ENCODE measurements at regions not wholly inside any gene's neighbourhood (a gene's known extent, or its start where the extent isn't known, plus 50 kb on each side); places are given as distances from the start of the nearest gene placed in this dataset.
"Not testable (repeated sequence)": the region's sequence is repeated elsewhere in the genome, so short reads cannot be mapped to it uniquely, and the experiment has no call there.

DNA sequence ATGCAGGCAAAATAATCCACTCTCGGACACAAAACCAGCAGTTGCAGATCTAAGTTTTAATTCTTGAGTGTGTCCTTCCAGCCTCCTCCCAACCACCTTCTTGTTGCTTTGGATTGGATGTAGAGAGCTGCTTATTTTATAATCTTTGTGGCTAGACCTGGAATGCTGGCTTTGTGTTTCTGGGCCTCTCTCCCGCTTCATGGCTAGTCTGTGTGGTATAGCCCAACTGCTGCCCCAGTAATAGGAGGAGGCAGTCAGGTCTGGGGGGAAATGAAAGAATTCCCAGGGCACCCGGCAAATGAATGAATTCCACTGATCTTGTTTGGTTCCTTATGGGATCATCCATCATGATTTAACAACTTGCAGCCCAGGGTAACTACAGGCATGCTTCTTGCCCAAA is 170.8 kb downstream of the NPIPA7 start:
- in situ Hi-C loops (cut with HindIII; ENCODE audit: low sequenced_read_pairs); H3K4me3 ChIP-seq (ENCODE audit: low read depth, low read length); DNase-seq (ENCODE audit: low read depth): not testable (repeated sequence)

DNA sequence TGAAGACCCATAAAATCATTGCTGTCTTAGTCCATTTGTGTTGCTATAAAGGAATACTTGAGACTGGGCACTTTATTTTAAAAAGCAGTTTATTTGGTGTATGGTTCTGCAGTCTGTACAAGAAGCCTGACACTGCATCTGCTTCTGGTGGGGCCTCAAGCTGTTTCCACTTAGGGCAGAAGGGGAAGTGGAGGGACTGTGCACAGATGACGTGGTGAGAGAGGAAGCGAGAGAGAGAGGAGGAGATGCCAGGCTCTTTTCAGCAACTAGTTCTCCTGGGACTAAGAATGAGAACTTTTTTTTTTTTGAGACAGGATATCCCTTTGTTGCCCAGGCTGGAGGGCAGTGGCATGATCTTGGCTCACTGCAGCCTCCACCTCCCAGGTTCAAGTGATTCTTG is 171.9 kb downstream of the NPIPA7 start:
- DNase-seq (ENCODE audit: low read depth); in situ Hi-C loops (cut with HindIII; ENCODE audit: low sequenced_read_pairs); H3K4me3 ChIP-seq (ENCODE audit: low read depth, low read length): not testable (repeated sequence)

DNA sequence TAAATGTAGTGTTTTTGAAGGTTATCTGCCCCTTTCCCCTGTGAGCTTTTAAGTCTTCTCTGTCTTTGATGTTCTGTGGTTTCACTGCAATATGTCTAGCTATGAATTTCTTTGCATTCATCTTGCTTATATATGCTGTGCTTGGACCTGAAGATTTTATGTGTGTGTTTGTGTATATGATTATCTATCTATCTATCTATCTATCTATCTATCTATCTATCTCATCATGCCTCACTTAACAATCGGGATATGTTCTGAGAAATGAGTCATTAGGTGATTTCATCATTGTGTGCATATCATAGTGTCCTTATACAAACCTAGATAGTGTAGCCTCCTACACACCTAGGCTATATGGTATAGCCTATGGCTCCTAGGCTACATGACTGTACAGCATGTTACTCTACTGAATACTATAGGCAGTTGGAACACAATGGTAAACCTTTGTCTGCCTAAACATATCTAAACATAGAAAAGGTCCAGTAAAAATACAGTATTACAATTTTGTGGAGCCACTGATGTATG is 173.9 kb downstream of the NPIPA7 start:
- H3K4me3 ChIP-seq (ENCODE audit: low read depth, low read length); in situ Hi-C loops (cut with HindIII; ENCODE audit: low sequenced_read_pairs); DNase-seq (ENCODE audit: low read depth): not testable (repeated sequence)

DNA sequence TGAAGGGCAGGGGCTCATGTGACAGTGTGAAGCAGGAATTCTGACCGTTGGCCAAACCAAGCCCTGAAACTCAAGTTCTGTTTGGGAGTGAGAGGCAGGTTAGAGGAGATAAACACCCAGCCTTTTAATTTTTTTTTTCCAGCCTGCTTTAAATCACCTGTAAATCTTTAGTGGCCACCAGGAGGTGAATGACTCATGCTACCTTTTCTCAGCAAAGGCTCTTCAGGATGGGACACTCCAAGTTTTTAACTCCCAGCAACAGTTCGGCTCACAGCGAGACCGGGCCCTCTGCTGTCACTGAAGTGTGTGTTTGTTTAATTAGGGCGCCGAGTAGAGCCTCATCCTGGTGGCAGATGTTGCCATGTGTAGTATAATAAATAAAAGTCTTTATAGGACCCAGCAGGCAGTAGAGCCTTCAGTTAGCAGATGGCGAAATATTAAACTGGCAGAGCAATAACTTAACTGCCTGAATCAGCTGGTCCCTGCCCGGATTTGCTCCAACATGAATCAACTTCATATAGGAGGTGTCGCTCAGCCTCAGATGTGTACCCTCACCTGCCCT is 180.3 kb downstream of the NPIPA7 start:
- in situ Hi-C loops (cut with HindIII; ENCODE audit: low sequenced_read_pairs); H3K4me3 ChIP-seq (ENCODE audit: low read depth, low read length); DNase-seq (ENCODE audit: low read depth): not testable (repeated sequence)

DNA sequence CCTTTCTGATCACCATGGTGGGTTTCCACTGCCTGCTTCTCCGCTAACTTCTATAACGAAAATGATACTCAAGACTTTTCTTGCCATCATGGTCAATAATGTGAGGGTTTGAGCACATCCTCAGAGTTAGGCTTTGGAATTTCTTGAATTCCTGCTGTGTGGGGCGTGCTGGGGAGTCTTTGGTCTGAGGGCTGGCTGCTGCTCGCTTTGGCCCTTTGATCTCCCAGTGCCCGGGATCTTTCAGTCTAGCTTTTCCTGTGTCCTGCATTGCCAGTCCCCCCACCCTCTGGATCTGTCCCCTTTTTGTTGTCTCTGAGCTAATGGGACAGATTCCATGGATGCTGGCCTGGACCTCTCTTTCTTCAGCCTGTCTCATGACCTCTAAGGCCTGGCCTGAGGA is 182.6 kb downstream of the NPIPA7 start:
- H3K4me3 ChIP-seq (ENCODE audit: low read depth, low read length); in situ Hi-C loops (cut with HindIII; ENCODE audit: low sequenced_read_pairs); DNase-seq (ENCODE audit: low read depth): not testable (repeated sequence)

DNA sequence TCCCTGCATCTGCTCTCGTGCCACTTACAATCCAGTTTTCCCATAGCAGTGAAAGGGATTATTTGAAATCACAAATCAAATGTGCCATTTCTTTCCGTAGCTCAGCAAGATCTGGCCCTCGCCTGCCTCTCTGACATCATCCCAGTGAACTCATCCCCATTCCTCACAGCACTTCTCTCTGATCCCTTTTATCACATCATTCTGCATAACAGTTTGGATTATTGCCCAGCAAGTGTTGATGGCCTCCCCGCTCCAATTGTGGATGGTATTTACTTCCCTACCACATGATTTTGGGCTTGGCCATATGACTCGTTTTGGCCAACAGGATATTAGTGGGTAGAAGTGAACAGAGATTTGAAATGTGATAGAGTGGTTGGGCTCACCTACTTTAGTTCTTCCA is 185.0 kb downstream of the NPIPA7 start:
- H3K4me3 ChIP-seq (ENCODE audit: low read depth, low read length); DNase-seq (ENCODE audit: low read depth); in situ Hi-C loops (cut with HindIII; ENCODE audit: low sequenced_read_pairs): not testable (repeated sequence)

DNA sequence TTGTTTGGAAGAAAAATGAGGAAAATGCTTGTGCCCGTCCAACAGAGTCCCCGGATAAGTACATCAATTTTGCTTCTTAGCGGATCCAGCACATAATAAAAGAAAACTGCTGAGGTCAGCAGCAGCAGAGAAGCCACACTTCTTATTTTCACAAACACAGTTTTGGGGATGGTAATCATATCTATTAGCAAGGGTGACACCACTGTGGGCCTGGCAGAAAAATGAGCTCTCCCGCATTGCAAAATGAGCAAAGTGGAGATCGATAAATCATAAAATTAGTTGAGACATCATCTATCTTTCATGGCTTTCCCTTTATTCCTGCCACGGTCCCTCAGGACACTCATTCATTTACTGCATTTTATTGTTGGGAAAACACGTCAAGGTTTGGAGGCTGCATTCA is 186.4 kb downstream of the NPIPA7 start:
- in situ Hi-C loops (cut with HindIII; ENCODE audit: low sequenced_read_pairs); H3K4me3 ChIP-seq (ENCODE audit: low read depth, low read length); DNase-seq (ENCODE audit: low read depth): not testable (repeated sequence)

DNA sequence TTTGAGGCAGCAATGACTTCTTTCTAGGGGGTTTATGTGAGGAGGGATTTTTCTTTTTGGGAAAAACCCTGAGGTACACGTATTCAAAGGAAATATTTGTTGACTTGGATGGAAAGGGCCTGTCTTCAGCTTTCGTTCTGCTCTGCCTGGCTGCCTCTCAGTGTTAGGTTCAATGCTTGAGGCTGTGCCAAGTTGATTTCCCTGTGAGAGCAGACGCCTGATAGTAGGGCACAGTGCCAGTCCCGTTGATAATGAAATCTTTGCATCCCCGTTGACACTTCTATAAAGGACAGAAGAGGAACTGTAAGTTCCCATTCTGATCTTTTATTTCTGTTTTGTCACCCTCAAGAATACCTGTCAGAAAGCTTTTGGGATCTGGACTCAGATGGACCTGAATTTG is 191.1 kb downstream of the NPIPA7 start:
- in situ Hi-C loops (cut with HindIII; ENCODE audit: low sequenced_read_pairs); H3K4me3 ChIP-seq (ENCODE audit: low read depth, low read length); DNase-seq (ENCODE audit: low read depth): not testable (repeated sequence)

DNA sequence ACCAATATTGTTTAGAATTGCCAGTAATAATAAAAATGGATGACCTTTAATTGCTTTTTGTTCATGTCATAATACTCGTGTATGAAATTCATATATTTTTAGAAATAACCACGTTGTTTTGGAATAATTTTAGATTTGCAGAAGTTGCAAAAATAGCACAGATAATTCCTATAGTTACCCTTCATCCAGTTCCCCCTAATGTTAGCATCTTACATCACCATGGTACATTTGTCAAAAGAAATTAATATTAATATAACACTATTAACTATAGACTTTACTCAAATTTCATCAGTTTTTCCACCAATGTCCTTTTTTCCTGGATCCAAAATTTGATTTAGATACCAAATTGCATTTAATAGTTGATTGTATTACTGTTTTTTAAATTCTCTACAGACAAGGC is 191.9 kb downstream of the NPIPA7 start:
- DNase-seq (ENCODE audit: low read depth); H3K4me3 ChIP-seq (ENCODE audit: low read depth, low read length); in situ Hi-C loops (cut with HindIII; ENCODE audit: low sequenced_read_pairs): not testable (repeated sequence)

DNA sequence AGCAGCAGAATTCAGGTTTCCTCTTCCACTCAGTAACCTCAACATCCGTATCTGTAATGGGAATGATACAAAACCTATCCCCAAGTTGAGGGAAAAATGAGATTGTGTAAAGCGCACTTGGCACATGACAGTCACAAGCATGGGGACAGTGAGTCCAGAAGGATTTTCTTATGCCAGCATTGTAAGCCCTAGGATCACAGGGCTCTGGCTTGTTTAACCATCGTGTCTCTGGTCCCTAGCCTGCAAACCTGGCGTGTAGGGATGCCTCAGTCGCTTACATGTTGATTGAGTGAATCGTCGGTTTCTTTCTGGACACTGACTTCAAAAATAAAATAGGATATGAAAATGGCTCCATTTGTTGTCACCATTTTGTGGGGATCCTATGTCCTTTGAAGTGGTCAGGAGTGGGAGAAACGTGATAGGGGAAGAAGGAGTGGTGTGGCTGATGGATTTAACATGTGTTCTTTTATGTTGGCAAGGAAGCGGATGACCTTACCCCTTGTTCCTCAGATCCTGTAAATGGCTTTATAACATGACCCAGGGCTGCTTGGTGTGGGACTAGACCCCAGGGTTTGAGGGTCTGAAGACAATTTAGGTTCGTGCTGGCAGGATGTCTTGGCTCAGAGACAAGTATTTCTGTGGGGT is 193.3 kb downstream of the NPIPA7 start:
- H3K4me3 ChIP-seq (ENCODE audit: low read depth, low read length); DNase-seq (ENCODE audit: low read depth); in situ Hi-C loops (cut with HindIII; ENCODE audit: low sequenced_read_pairs): not testable (repeated sequence)

DNA sequence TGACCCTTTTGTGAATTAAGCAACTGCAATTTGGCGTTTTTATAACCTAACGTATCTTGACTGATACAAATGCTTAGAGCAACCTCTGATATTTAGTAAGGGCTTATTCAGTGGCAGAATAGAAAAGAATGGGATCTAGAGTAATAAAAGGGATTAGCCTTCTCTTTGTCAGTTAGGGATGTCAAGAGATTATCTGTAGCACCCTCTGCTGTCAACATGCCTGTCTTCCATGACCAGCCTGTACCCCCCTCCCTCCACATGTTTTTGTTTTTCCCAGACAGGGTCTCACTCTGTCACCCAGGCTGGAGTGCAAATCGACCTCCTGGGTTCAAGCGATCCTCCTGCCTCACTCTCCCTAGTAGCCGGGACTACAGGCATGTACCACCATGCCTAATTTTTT is 198.1 kb downstream of the NPIPA7 start:
- DNase-seq (ENCODE audit: low read depth); in situ Hi-C loops (cut with HindIII; ENCODE audit: low sequenced_read_pairs); H3K4me3 ChIP-seq (ENCODE audit: low read depth, low read length): not testable (repeated sequence)

DNA sequence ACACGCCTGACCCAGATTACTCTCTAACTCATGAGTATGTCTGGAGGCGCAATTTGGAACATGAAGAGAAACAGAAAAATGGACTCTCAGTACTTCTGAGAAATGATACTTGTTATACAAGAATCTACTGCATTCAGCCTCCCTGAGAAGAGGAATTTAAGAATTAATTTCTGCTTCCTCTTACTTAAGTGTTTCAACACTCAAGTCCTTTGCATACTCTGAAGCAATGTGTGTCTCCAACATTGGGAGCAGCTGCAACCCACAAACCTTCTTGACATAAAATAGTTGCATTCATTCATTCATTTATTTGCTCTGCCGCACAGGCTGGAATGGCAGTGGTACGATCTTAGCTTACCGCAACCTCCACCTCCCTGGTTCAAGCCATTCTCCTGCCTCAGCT is 199.8 kb downstream of the NPIPA7 start:
- in situ Hi-C loops (cut with HindIII; ENCODE audit: low sequenced_read_pairs), result no loop called here
- no peak overlapping the region for H3K4me3 ChIP-seq (ENCODE audit: low read depth, low read length)
- no peak for DNase-seq (ENCODE audit: low read depth)
- TF ChIP-seq, protein P1, sequence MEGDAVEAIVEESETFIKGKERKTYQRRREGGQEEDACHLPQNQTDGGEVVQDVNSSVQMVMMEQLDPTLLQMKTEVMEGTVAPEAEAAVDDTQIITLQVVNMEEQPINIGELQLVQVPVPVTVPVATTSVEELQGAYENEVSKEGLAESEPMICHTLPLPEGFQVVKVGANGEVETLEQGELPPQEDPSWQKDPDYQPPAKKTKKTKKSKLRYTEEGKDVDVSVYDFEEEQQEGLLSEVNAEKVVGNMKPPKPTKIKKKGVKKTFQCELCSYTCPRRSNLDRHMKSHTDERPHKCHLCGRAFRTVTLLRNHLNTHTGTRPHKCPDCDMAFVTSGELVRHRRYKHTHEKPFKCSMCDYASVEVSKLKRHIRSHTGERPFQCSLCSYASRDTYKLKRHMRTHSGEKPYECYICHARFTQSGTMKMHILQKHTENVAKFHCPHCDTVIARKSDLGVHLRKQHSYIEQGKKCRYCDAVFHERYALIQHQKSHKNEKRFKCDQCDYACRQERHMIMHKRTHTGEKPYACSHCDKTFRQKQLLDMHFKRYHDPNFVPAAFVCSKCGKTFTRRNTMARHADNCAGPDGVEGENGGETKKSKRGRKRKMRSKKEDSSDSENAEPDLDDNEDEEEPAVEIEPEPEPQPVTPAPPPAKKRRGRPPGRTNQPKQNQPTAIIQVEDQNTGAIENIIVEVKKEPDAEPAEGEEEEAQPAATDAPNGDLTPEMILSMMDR (IDR thresholded peaks at IDR 0.05; ENCODE audit: low read depth, low read length, missing control alignments), result no peak

DNA sequence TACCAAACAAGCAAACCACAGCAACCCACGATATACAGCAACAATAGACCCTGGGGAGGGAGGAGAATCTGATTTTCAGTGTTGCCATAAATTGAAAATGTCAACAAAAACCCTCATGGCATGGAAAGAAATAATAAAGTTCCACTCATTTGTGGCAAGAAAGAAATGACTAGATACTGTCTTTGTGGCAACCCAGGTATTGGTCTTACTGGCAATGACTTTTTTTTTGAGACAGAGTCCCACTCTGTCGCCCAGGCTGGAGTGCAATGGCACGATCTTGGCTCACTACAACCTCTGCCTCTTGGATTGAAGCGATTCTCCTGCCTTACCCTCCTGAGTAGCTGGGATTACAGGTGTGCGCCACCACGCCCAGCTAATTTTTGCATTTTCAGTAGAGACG is 204.0 kb downstream of the NPIPA7 start:
- in situ Hi-C loops (cut with HindIII; ENCODE audit: low sequenced_read_pairs); H3K4me3 ChIP-seq (ENCODE audit: low read depth, low read length); DNase-seq (ENCODE audit: low read depth): not testable (repeated sequence)

DNA sequence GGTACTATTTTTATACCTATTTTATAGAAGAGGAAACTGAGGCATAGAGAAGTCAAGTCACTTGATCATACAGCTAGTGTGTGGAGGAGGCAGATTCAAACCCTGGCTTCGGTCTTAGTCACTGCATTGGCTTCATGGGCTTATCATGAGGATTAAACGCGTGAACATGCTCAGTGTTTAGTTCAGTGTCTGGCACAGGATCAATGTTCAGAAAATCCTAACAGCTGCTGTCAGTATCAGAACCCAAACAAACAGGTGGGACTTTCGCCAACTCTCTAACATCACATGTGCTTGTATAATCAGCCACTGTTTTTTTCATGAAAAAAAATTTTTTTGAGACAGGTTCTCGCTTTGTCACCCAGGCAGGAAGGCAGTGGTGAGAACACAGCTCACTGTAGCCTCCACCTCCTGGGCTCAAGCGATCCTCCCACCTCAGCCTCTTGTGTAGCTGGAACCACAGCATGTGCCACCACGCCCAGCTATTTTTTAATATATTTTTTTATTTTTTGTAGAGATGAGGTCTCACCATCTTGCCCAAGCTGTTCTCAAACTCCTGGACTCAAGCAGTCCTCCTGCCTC is 207.2 kb downstream of the NPIPA7 start:
- in situ Hi-C loops (cut with HindIII; ENCODE audit: low sequenced_read_pairs); DNase-seq (ENCODE audit: low read depth); H3K4me3 ChIP-seq (ENCODE audit: low read depth, low read length): not testable (repeated sequence)

DNA sequence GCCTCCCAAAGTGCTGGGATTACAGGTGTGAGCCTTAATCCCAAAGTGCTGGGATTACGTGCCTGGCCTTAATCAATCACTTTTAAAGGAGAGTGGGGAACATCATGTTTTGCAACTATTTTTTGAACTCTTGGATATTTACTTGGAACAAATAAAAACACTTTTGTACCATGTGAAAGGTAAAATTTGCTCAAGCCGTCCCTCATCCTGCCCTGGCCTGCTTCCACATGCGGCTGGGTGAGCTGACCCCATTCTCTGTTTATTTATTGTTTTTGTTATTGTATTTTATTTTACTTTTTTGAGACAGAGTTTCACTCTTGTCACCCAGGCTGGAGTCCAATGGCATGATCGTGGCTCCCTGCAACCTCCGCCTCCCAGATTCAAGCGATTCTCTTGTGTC is 208.0 kb downstream of the NPIPA7 start:
- H3K4me3 ChIP-seq (ENCODE audit: low read depth, low read length); in situ Hi-C loops (cut with HindIII; ENCODE audit: low sequenced_read_pairs); DNase-seq (ENCODE audit: low read depth): not testable (repeated sequence)

DNA sequence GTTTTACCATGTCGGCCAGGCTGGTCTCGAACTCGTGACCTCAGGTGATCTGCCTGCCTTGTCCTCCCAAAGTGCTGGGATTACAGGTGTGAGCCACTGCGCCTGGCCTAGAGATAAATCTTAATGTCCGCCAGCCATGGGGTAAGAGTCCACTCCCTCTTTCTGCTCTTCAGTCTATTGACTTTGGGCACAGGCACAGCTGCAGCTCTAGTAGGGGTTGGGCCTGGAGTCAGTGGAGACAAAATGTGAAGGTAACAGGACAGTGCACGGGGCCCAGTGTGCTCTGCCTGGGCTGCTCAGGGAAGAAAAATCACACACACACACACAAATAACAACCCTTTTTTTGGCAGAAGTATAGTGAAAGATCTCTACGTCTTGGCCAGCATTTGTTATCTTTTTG is 209.5 kb downstream of the NPIPA7 start:
- H3K4me3 ChIP-seq (ENCODE audit: low read depth, low read length); in situ Hi-C loops (cut with HindIII; ENCODE audit: low sequenced_read_pairs); DNase-seq (ENCODE audit: low read depth): not testable (repeated sequence)
